ENCODE measurements at regions not wholly inside any gene's neighbourhood (a gene's known extent, or its start where the extent isn't known, plus 50 kb on each side); places are given as distances from the start of the nearest gene placed in this dataset.
"Not testable (repeated sequence)": the region's sequence is repeated elsewhere in the genome, so short reads cannot be mapped to it uniquely, and the experiment has no call there.

GRCh38 chr4:66376396-66376795 lies 706.1 kb upstream of the EPHA5 start:
- TF ChIP-seq CTCF (conservative IDR thresholded peaks at IDR 0.05), result no peak
- H3K27ac ChIP-seq, result no peak overlapping the region

- TF ChIP-seq CTCF (conservative IDR thresholded peaks at IDR 0.05), result no peak
- H3K27ac ChIP-seq, result no peak overlapping the region
These were observed 703.0 kb upstream of the EPHA5 start for GRCh38 chr4:66373268-66373667.

GRCh38 chr4:66372706-66373105 lies 702.4 kb upstream of the EPHA5 start:
- H3K27ac ChIP-seq, result no peak overlapping the region
- TF ChIP-seq CTCF (conservative IDR thresholded peaks at IDR 0.05), result no peak

- TF ChIP-seq CTCF (conservative IDR thresholded peaks at IDR 0.05), result no peak
- H3K27ac ChIP-seq, result no peak overlapping the region
These were observed 696.9 kb upstream of the EPHA5 start for GRCh38 chr4:66367043-66367660.

- not testable (repeated sequence) for H3K27ac ChIP-seq
These were observed 690.1 kb upstream of the EPHA5 start for GRCh38 chr4:66360395-66360794.

- TF ChIP-seq CTCF (conservative IDR thresholded peaks at IDR 0.05), result no peak
- no peak overlapping the region for H3K27ac ChIP-seq
These were observed 687.0 kb upstream of the EPHA5 start for GRCh38 chr4:66357316-66357715.

GRCh38 chr4:66355328-66355727 lies 685.0 kb upstream of the EPHA5 start:
- H3K27ac ChIP-seq, result no peak overlapping the region
- TF ChIP-seq CTCF (conservative IDR thresholded peaks at IDR 0.05), result no peak

GRCh38 chr4:66351761-66352160 lies 681.5 kb upstream of the EPHA5 start:
- H3K27ac ChIP-seq, result no peak overlapping the region
- no peak for TF ChIP-seq CTCF (conservative IDR thresholded peaks at IDR 0.05)
